Neuronal stem cell (in vitro differentiated cells): ENCODE measurements at regions not wholly inside any gene's neighbourhood (a gene's known extent, or its start where the extent isn't known, plus 50 kb on each side); places are given as distances from the start of the nearest gene placed in this dataset.

Experiments
- DNase-seq: peaks from one replicate; pipeline ENCODE4 v3.0.0-alpha.2; 2013; ENCODE audit warnings: low spot score
- H2AFZ ChIP-seq: one replicate; pipeline ENCODE4 v1.6.1; 2013; ENCODE audit warnings: mild to moderate bottlenecking, low read length, inconsistent platforms
- H2AK5ac ChIP-seq: 2 replicates; pipeline ENCODE4 v1.6.1; 2013; ENCODE audit warnings: low read depth, mild to moderate bottlenecking, inconsistent platforms, low read length, moderate library complexity, mixed read lengths
- H2BK120ac ChIP-seq: 2 replicates; pipeline ENCODE4 v1.6.1; 2013; ENCODE audit warnings: low read depth, mild to moderate bottlenecking, inconsistent platforms, low read length, moderate library complexity, mixed read lengths
- H2BK12ac ChIP-seq: one replicate; pipeline ENCODE4 v1.6.1; 2013; ENCODE audit warnings: low read length, inconsistent platforms
- H2BK15ac ChIP-seq: 2 replicates; pipeline ENCODE4 v1.6.1; 2013; ENCODE audit warnings: mild to moderate bottlenecking, low read length, inconsistent platforms, mixed read lengths
- H2BK5ac ChIP-seq: one replicate; pipeline ENCODE4 v1.6.1; 2013; ENCODE audit warnings: inconsistent platforms, mild to moderate bottlenecking, low read length, moderate library complexity
- H3K14ac ChIP-seq: one replicate; pipeline ENCODE4 v1.6.1; 2013; ENCODE audit warnings: low read length, inconsistent platforms
- H3K18ac ChIP-seq: 2 replicates; pipeline ENCODE4 v1.6.1; 2013; ENCODE audit warnings: low read length, inconsistent platforms
- H3K23ac ChIP-seq: 2 replicates; pipeline ENCODE4 v1.6.1; 2013; ENCODE audit warnings: low read depth, mild to moderate bottlenecking, mixed read lengths, low read length, inconsistent platforms; ENCODE audit not compliant: poor library complexity
- H3K27ac ChIP-seq: replicated peaks from 3 replicates; pipeline ENCODE4 v1.5.1; 2013; ENCODE audit warnings: low read length, inconsistent platforms
- H3K27me3 ChIP-seq, 3 experiments: 2 replicates each; pipeline ENCODE4 v1.6.1; 2013; ENCODE audit warnings: low read length in 3 of 3, mild to moderate bottlenecking in 2 of 3, inconsistent platforms in 1 of 3, low read depth in 1 of 3, mixed read lengths in 1 of 3, moderate library complexity in 1 of 3; ENCODE audit not compliant: control insufficient read depth in 3 of 3, insufficient read depth in 3 of 3
- H3K36me3 ChIP-seq, 2 donors: replicated peaks in 1 of 2; 2 replicates each; pipeline ENCODE4 v1.6.1; 2013; ENCODE audit warnings: low read length in 2 of 2; ENCODE audit not compliant: control insufficient read depth in 2 of 2, insufficient read depth in 2 of 2
- H3K4ac ChIP-seq: 2 replicates; pipeline ENCODE4 v1.6.1; 2013; ENCODE audit warnings: inconsistent platforms, mild to moderate bottlenecking, low read length, moderate library complexity
- H3K4me1 ChIP-seq, 2 donors: 1 replicate in 1 of 2; 2 replicates in 1 of 2; pipeline ENCODE4 v1.6.1; 2013; ENCODE audit warnings: low read length in 2 of 2, low read depth in 1 of 2; ENCODE audit not compliant: control insufficient read depth in 2 of 2, insufficient read depth in 1 of 2
- H3K4me2 ChIP-seq: one replicate; pipeline ENCODE4 v1.6.1; 2013; ENCODE audit warnings: mild to moderate bottlenecking, low read length, inconsistent platforms; ENCODE audit not compliant: insufficient read depth, poor library complexity, severe bottlenecking
- H3K4me3 ChIP-seq, 2 donors: 2 replicates each; pipeline ENCODE4 v1.5.1; 2013; ENCODE audit warnings: low read length in 2 of 2, mild to moderate bottlenecking in 2 of 2, inconsistent platforms in 1 of 2, moderate library complexity in 1 of 2
- H3K79me1 ChIP-seq: one replicate; pipeline ENCODE4 v1.6.1; 2013; ENCODE audit warnings: low read depth, mild to moderate bottlenecking, inconsistent platforms, low read length, moderate library complexity
- H3K9ac ChIP-seq: one replicate; pipeline ENCODE4 v1.6.1; 2013; ENCODE audit warnings: mild to moderate bottlenecking, low read depth, low read length, inconsistent platforms; ENCODE audit not compliant: poor library complexity
- H3K9me3 ChIP-seq, 2 donors: replicated peaks in 1 of 2; 2 replicates each; pipeline versions ENCODE3 to v1.6.1; 2013; ENCODE audit warnings: low read length in 2 of 2, mild to moderate bottlenecking in 2 of 2, inconsistent platforms in 1 of 2, low read depth in 1 of 2, mixed read lengths in 1 of 2, moderate library complexity in 1 of 2; ENCODE audit not compliant: control insufficient read depth in 2 of 2, insufficient read depth in 1 of 2
- H4K8ac ChIP-seq: one replicate; pipeline ENCODE4 v1.6.1; 2013; ENCODE audit warnings: low read depth, mild to moderate bottlenecking, inconsistent platforms, low read length, moderate library complexity
- H4K91ac ChIP-seq: one replicate; pipeline ENCODE4 v1.6.1; 2013; ENCODE audit warnings: low read length, low read depth, mild to moderate bottlenecking, inconsistent platforms; ENCODE audit not compliant: poor library complexity
- WGBS, 2 donors: extraction: QIAGEN DNeasy Blood & Tissue Kit; methylation state at CpG; one replicate each; pipeline ENCODE4 v1.1.7; 2013; ENCODE audit warnings: missing lambda C conversion rate in 2 of 2, mixed read lengths in 1 of 2; ENCODE audit not compliant: insufficient read length in 2 of 2, insufficient replicate concordance in 1 of 2; ENCODE audit errors: extremely low coverage in 2 of 2; 5-methylcytosine and 5-hydroxymethylcytosine counted together

- Histone ChIP-seq H3K36me3 (no peaks in the 10 kb centered on the region), H3K4ac (peak overlapping the region; percentile 17)
Measured at GRCh38 chr11:95445746-95446333, 214.8 kb upstream of the SESN3 start.

GRCh38 chr11:95444309-95445241, 213.6 kb upstream of the SESN3 start:
- Histone ChIP-seq H3K36me3 (no peaks in the 10 kb centered on the region), H3K27ac (no peak overlapping the region), H3K4ac (no peak overlapping the region), H2AK5ac (no peak overlapping the region), H3K4me1 (peaks cover 0 to 1% of the 10 kb centered on the region in 2 donors), H3K14ac (no peak overlapping the region), H3K9ac (no peak overlapping the region), H3K9me3 (no peaks in the 10 kb centered on the region), H2BK12ac (no peak overlapping the region), H4K91ac (no peak overlapping the region), H3K79me1 (no peaks in the 10 kb centered on the region), H2BK5ac (no peak overlapping the region), H3K4me2 (no peak overlapping the region), H4K8ac (no peak overlapping the region), H3K23ac (no peak overlapping the region), H3K4me3 (no peak overlapping the region), H2BK120ac (no peak overlapping the region), H3K18ac (no peak overlapping the region), H3K27me3 (peaks cover 0 to 4% (median 0%) of the 10 kb centered on the region in 3 experiments), H2BK15ac (no peak overlapping the region), H2AFZ (no peak overlapping the region)
- no CpG with 5 or more reads among the region's 5 CpGs for WGBS, 2 donors
- DNase-seq, result no peak

More at GRCh38 chr11:95445746-95446333, 214.8 kb upstream of the SESN3 start:
- Histone ChIP-seq H3K9ac (no peak overlapping the region), H3K79me1 (no peaks in the 10 kb centered on the region), H4K8ac (no peak overlapping the region), H2BK5ac (no peak overlapping the region), H2AK5ac (peak overlapping the region; percentile 32), H3K23ac (peak overlapping the region; percentile 92), H3K4me3 (no peak overlapping the region), H3K4me1 (peaks cover 0 to 1% of the 10 kb centered on the region in 2 donors), H2BK15ac (peak overlapping the region; percentile 88), H2BK12ac (peak overlapping the region; percentile 88), H3K4me2 (no peak overlapping the region), H3K18ac (peak overlapping the region; percentile 73), H3K14ac (no peak overlapping the region), H2BK120ac (no peak overlapping the region), H3K27me3 (peaks cover 0 to 4% (median 0%) of the 10 kb centered on the region in 3 experiments), H4K91ac (no peak overlapping the region), H3K9me3 (no peaks in the 10 kb centered on the region), H3K27ac (no peak overlapping the region), H2AFZ (no peak overlapping the region)
- DNase-seq, result no peak
- WGBS, 2 donors, result no CpG with 5 or more reads among the region's 13 CpGs

- no peak overlapping the region for H2BK12ac ChIP-seq
- H2AK5ac ChIP-seq, result no peak overlapping the region
- no peaks in the 10 kb centered on the region for H3K79me1 ChIP-seq
- H4K8ac ChIP-seq, result no peak overlapping the region
- no peak overlapping the region for H4K91ac ChIP-seq
- no peak overlapping the region for H3K18ac ChIP-seq
- H3K14ac ChIP-seq, result no peak overlapping the region
- no peaks in the 10 kb centered on the region for H3K9me3 ChIP-seq
- no peak overlapping the region for H3K4ac ChIP-seq
- H2AFZ ChIP-seq, result no peak overlapping the region
- H3K36me3 ChIP-seq, result no peaks in the 10 kb centered on the region
- DNase-seq, result no peak
- no peak overlapping the region for H3K4me3 ChIP-seq
- no CpG with 5 or more reads among the region's 5 CpGs for WGBS, 2 donors
- no peak overlapping the region for H3K27ac ChIP-seq
- peaks cover 0 to 4% (median 0%) of the 10 kb centered on the region in 3 experiments for H3K27me3 ChIP-seq
- no peak overlapping the region for H3K9ac ChIP-seq
- H3K23ac ChIP-seq, result no peak overlapping the region
- H3K4me1 ChIP-seq, result peaks cover 0 to 1% of the 10 kb centered on the region in 2 donors
- no peak overlapping the region for H2BK15ac ChIP-seq
- H2BK120ac ChIP-seq, result no peak overlapping the region
- H3K4me2 ChIP-seq, result no peak overlapping the region
- H2BK5ac ChIP-seq, result no peak overlapping the region
Measured at GRCh38 chr11:95443386-95443785, 212.4 kb upstream of the SESN3 start.

- WGBS, 2 donors, result no CpG with 5 or more reads among the region's 3 CpGs
- H3K23ac ChIP-seq, result no peak overlapping the region
- H3K9ac ChIP-seq, result no peak overlapping the region
- no peak overlapping the region for H3K4ac ChIP-seq
- H3K27ac ChIP-seq, result no peak overlapping the region
- H2AK5ac ChIP-seq, result no peak overlapping the region
- no peak for DNase-seq
- H4K8ac ChIP-seq, result no peak overlapping the region
- peaks cover 0 to 1% of the 10 kb centered on the region in 2 donors for H3K4me1 ChIP-seq
- H3K9me3 ChIP-seq, result no peaks in the 10 kb centered on the region
- no peak overlapping the region for H3K18ac ChIP-seq
- H3K4me2 ChIP-seq, result no peak overlapping the region
- no peak overlapping the region for H4K91ac ChIP-seq
- no peak overlapping the region for H2BK12ac ChIP-seq
- H2BK15ac ChIP-seq, result no peak overlapping the region
- H2AFZ ChIP-seq, result no peak overlapping the region
- peaks cover 0 to 4% (median 0%) of the 10 kb centered on the region in 3 experiments for H3K27me3 ChIP-seq
- H3K14ac ChIP-seq, result no peak overlapping the region
- H2BK120ac ChIP-seq, result no peak overlapping the region
- H3K4me3 ChIP-seq, result no peak overlapping the region
- no peaks in the 10 kb centered on the region for H3K79me1 ChIP-seq
- H3K36me3 ChIP-seq, result no peaks in the 10 kb centered on the region
- no peak overlapping the region for H2BK5ac ChIP-seq
Measured at GRCh38 chr11:95442531-95443050, 211.6 kb upstream of the SESN3 start.
